ENCODE measurements at regions not wholly inside any gene's neighbourhood (a gene's known extent, or its start where the extent isn't known, plus 50 kb on each side); places are given as distances from the start of the nearest gene placed in this dataset.
"Not testable (repeated sequence)": the region's sequence is repeated elsewhere in the genome, so short reads cannot be mapped to it uniquely, and the experiment has no call there.

GRCh38 chr21:7949882-7950281 lies 2571.5 kb upstream of the TPTE start:
- H2BK120ac ChIP-seq (ENCODE audit: low read depth, low read length, poor library complexity, severe bottlenecking); H2AFZ ChIP-seq (ENCODE audit: low read length); H3T11ph ChIP-seq (ENCODE audit: low read length); H3K4ac ChIP-seq (ENCODE audit: low read depth, low read length); H3K4me1 ChIP-seq (ENCODE audit: insufficient read depth, low read length); H3K27ac Mint-ChIP-seq; H3K4me3 Mint-ChIP-seq; H3K23me2 ChIP-seq (ENCODE audit: insufficient read length, low read depth, low read length, poor library complexity, severe bottlenecking); H3K4me1 Mint-ChIP-seq; H3K23ac ChIP-seq (ENCODE audit: insufficient read length, low read depth, low read length); H2AK5ac ChIP-seq (ENCODE audit: insufficient read length, low read length); H3K9me3 Mint-ChIP-seq; H4K91ac ChIP-seq (ENCODE audit: insufficient read length, low read depth, low read length); H4K20me1 ChIP-seq (ENCODE audit: control insufficient read depth, insufficient read depth, insufficient read length); H2BK5ac ChIP-seq (ENCODE audit: insufficient read length, low read length); H2BK12ac ChIP-seq (ENCODE audit: insufficient read length, low read depth, low read length); H2BK15ac ChIP-seq (ENCODE audit: low read depth, low read length); H3K27me3 ChIP-seq (ENCODE audit: insufficient read depth, low read length); H3K56ac ChIP-seq (ENCODE audit: insufficient read length, low read depth, low read length); H4K8ac ChIP-seq (replicated peaks; ENCODE audit: insufficient read length, low read depth, low read length); H3K18ac ChIP-seq (ENCODE audit: insufficient read length, low read depth, low read length); DNase-seq; H3K79me1 ChIP-seq (ENCODE audit: insufficient read depth, low read depth, low read length, poor library complexity, severe bottlenecking); H2BK20ac ChIP-seq (ENCODE audit: low read depth, low read length, poor library complexity, severe bottlenecking); H3K4me2 ChIP-seq (ENCODE audit: insufficient read depth, insufficient read length, low read length); H3K14ac ChIP-seq (ENCODE audit: insufficient read depth, low read length); H3K27ac ChIP-seq (ENCODE audit: insufficient read length, low read depth, low read length); H3K9me3 ChIP-seq (ENCODE audit: control insufficient read depth, low read depth, low read length); H4K5ac ChIP-seq (ENCODE audit: insufficient read length, low read depth, low read length); H3K79me2 ChIP-seq (ENCODE audit: insufficient read depth, low read length); H3K9ac ChIP-seq (ENCODE audit: extremely low read depth, insufficient read length, low read length): not testable (repeated sequence)
- Mint-ChIP-seq H3K27me3 (ENCODE audit: low read depth) (peaks cover 46% of the 10 kb centered on the region), H3K36me3 (ENCODE audit: insufficient read depth in 1 of 3, low read depth in 3 of 3) (peaks cover 99 to 100% (median 100%) of the 10 kb centered on the region in 3 experiments; a peak in 6 of 7 replicates)
- 100% methylated on average over 6 of the region's 6 CpGs for WGBS (ENCODE audit: extremely low coverage, insufficient read length, low lambda C conversion rate)

All from H9 (cell line).